ENCODE measurements at regions not wholly inside any gene's neighbourhood (a gene's known extent, or its start where the extent isn't known, plus 50 kb on each side); places are given as distances from the start of the nearest gene placed in this dataset.

- Histone ChIP-seq H3K36me3 (no peaks in the 10 kb centered on the region), H3K4me3 (no peak overlapping the region), H3K9me3 (no peaks in the 10 kb centered on the region), H3K27me3 (no peaks in the 10 kb centered on the region), H3K27ac (no peak overlapping the region), H3K4me1 (no peaks in the 10 kb centered on the region)
- TF ChIP-seq, protein P1, sequence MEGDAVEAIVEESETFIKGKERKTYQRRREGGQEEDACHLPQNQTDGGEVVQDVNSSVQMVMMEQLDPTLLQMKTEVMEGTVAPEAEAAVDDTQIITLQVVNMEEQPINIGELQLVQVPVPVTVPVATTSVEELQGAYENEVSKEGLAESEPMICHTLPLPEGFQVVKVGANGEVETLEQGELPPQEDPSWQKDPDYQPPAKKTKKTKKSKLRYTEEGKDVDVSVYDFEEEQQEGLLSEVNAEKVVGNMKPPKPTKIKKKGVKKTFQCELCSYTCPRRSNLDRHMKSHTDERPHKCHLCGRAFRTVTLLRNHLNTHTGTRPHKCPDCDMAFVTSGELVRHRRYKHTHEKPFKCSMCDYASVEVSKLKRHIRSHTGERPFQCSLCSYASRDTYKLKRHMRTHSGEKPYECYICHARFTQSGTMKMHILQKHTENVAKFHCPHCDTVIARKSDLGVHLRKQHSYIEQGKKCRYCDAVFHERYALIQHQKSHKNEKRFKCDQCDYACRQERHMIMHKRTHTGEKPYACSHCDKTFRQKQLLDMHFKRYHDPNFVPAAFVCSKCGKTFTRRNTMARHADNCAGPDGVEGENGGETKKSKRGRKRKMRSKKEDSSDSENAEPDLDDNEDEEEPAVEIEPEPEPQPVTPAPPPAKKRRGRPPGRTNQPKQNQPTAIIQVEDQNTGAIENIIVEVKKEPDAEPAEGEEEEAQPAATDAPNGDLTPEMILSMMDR (IDR thresholded peaks at IDR 0.05), result no peak
- intact Hi-C loops (cut with DNase I), result no loop called here
- no peak for DNase-seq
- ATAC-seq, result peak; percentile 39
Observed at GRCh38 chr6:167437888-167438484, 113.1 kb downstream of the TTLL2 start.

DNA sequence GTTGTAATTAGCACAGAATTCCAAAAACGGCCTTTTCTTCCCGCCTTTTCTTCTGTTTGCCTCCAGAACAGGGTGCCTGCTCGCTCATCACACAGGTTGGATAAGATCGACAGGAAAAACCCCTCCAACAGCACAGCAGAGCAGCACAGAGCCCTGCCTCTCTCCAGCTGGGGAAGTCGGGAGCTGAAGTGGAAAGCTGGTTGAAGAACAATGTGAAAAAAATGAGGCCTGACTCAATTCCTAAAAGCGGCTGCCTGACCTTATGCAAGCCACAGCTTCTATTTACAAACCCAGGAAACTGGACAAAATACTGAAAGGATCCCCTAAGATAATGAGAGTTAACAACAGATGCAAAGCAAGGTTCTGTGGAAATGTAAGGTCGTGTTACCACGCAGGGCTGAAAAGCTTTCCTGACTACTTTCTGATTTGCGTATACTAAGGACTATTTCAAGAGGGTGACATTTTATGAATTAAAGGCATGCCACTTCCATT lies 116.9 kb downstream of the TTLL2 start:
- intact Hi-C loops (cut with DNase I), result no loop called here
- ATAC-seq (peak; percentile 63), DNase-seq (no peak)
- H3K4me3 ChIP-seq, result no peak overlapping the region
- no peaks in the 10 kb centered on the region for H3K9me3 ChIP-seq
- H3K27ac ChIP-seq, result no peak overlapping the region
- no peaks in the 10 kb centered on the region for H3K27me3 ChIP-seq
- H3K4me1 ChIP-seq, result no peaks in the 10 kb centered on the region
- TF ChIP-seq, protein P1 (IDR thresholded peaks at IDR 0.05), result no peak
- no peaks in the 10 kb centered on the region for H3K36me3 ChIP-seq

- DNase-seq, result no peak
- Histone ChIP-seq H3K27me3 (no peaks in the 10 kb centered on the region), H3K36me3 (no peaks in the 10 kb centered on the region), H3K9me3 (no peaks in the 10 kb centered on the region), H3K4me1 (no peaks in the 10 kb centered on the region), H3K27ac (no peak overlapping the region), H3K4me3 (no peak overlapping the region)
- TF ChIP-seq, protein P1 (IDR thresholded peaks at IDR 0.05), result no peak
- ATAC-seq, result no peak
- intact Hi-C loops (cut with DNase I), result no loop called here
Observed at GRCh38 chr6:167442245-167442644, 117.4 kb downstream of the TTLL2 start.

DNA sequence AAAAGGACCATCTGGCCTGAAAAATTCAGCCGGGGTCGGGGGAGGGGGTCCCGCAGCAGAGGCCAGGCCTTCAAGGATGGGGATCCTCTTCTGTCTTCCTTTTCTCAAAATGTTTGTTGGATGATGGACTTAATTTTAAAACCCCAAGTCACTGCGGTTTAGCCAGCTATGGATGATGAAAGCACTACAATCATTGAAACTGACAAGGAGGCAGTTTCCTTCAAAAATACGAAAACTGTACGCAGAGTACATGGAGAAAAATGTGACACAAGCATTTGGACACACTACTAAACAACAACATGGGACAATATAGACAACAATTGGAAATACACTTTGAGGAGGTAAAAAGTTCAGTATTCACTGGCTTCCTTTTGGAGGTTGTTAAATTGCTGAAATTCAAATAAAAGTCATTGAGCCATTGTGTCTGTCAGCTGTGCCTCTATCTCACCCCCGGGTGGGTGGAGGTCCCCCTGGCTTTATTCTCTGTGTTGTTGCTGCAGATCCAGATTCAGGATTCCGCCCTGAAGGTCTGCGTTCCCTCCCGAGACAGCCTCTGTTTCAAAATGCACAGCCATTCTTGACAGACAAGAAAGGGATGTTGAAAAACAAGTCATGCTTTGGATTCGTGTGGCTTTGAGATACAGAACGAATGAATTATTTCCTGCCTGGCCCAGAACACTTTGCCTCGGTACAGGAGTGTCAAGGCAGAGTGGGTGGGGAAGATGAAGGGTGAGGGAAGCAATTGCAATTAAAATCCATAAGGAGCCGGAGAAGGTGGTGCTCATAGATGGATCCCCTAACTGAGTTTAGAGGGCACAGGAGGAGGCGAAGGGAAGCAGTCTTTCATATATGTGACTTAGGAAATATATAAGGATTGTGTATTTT lies 118.2 kb downstream of the TTLL2 start:
- H3K27ac ChIP-seq, result no peak overlapping the region
- no peak overlapping the region for H3K4me3 ChIP-seq
- intact Hi-C loops (cut with DNase I), result no loop called here
- TF ChIP-seq, protein P1 (IDR thresholded peaks at IDR 0.05), result no peak
- H3K36me3 ChIP-seq, result no peaks in the 10 kb centered on the region
- no peaks in the 10 kb centered on the region for H3K27me3 ChIP-seq
- no peak for ATAC-seq
- DNase-seq, result no peak
- no peaks in the 10 kb centered on the region for H3K4me1 ChIP-seq
- no peaks in the 10 kb centered on the region for H3K9me3 ChIP-seq

DNA sequence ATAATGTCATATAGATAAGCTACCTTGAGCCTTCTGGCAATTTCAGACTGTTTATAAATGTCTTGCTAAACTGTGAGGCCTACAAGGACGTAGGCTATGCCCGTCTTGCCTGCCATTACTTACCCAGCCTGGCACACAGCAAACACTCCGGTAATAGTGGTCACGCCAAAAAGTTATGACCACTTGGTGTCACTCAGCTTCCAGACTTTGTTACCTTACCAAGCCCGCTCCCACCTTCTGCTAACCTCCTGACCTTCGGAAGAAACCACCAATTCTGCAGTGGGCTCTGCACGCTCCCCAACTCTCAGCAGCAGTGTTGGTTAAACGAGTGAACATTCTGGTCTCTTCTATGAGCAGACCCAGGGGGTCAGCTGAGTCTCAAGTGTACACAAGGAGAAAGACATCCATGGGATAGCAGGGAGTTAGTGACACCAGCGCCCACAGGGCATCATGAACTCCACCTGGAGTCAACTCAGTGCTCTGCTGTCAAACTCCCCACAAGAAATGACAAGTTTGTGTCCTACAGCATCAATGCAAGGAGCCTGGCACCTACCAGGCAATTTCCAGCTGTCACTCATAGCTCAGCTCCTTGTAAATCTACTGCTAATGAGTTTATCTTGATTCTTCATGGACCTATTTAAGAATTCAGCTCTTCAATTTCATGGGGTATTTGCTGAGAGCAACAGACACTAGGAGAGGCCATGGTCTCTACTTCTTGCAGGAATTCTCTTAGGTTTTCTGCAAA lies 119.9 kb downstream of the TTLL2 start:
- intact Hi-C loops (cut with DNase I), result no loop called here
- DNase-seq (no peak), ATAC-seq (no peak)
- no peak overlapping the region for H3K4me3 ChIP-seq
- no peak overlapping the region for H3K27ac ChIP-seq
- H3K27me3 ChIP-seq, result no peaks in the 10 kb centered on the region
- no peaks in the 10 kb centered on the region for H3K9me3 ChIP-seq
- H3K36me3 ChIP-seq, result no peaks in the 10 kb centered on the region
- TF ChIP-seq, protein P1 (IDR thresholded peaks at IDR 0.05), result no peak
- H3K4me1 ChIP-seq, result no peaks in the 10 kb centered on the region

All from upper lobe of right lung (tissue), 1 donor.